Hematopoietic multipotent progenitor cell treated with erythropoietin and hydrocortisone succinate and interleukin-3 and kit ligand, for 8 days (in vitro differentiated cells): ENCODE measurements at regions not wholly inside any gene's neighbourhood (a gene's known extent, or its start where the extent isn't known, plus 50 kb on each side); places are given as distances from the start of the nearest gene placed in this dataset.
"Not testable (repeated sequence)": the region's sequence is repeated elsewhere in the genome, so short reads cannot be mapped to it uniquely, and the experiment has no call there.

Experiments used
- DNase-seq: peaks from one replicate; pipeline ENCODE4 v3.0.0-alpha.2; 2015

- not testable (repeated sequence) for DNase-seq
These were observed 122.1 kb downstream of the SPAG6 start for GRCh38 chr10:22467393-22467792.

DNA sequence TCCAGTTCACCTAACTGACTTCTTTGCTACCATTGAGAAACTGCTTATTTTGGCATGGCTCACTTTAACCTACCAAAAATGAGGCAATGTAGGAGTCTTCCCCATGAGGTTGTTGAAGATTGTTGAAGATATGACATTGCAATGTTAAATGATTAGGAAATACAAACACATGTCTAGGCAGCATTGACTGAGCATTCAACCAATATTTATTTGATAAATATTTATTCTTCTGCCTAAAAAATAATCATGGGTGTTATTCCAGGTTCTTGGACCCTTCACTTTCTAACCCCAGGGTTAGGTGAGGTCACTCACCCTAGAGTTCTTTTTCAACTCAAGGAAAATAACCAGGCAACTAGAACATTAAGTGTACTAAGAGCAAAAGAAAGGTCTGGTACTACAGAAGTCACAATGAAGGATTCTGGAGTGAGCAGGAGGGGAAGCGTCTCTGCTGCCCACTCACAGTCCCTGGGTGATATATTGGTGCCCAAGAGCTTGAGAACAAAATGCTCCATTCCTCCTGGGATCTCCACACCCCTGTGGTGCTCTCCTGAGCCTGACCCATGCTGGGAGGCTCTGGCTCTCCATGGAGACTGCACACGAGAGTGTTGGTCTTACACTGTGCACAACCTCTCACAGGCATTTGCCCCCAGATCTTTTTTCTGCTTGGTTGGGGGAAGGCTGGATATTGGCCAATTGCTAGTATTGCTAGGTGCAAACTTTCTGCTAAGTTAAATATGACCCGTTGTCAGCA lies 123.4 kb downstream of the SPAG6 start:
- no peak for DNase-seq

GRCh38 chr10:22473044-22473443 lies 127.7 kb downstream of the SPAG6 start:
- DNase-seq: no peak

GRCh38 chr10:22473459-22473858 lies 128.2 kb downstream of the SPAG6 start:
- no peak for DNase-seq

DNA sequence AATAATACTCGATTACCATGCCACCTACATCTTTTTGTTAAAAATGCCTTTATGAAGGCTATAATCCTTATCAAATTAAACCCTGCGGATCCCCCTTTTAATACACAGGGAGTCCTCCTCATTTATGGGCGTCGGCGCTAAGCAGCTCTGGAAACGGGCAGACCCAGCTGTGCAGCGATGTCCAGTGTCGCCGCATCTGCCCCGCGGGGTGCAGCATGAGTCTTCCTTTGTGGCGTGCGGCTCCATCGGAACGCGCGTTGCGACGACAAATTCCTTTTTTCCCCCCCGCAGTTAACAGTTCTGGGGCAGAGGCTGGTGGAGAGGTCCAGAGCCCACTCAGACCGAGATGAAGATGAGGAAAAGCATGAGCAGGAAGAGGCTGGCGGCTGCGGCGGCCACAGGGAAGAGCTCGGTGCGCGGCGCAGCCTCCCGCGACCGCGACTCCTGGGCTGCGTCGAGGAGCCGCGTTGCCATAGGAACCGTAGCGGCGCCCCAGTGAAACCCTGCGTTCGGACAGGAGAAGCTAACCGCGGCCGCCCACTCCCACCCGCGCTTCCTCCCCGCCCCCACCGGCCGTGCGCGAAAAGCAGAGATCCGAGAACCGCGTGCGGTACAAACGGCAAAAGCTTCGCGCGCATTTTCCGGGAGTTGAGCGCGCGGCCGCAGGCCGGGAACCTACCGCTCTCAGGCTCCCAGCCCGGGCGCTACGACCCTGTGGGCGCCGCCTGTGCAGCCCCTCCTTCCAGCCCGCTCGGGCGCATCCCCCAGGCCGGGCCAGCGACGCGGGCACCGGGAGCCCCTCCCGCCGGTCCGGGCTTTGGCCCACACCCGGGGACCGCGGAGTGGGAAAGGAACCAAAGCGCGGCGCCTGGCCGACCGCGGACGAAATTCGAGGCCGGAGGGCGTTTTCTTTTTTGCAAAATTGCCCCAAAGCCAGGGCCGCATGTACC lies 130.6 kb downstream of the SPAG6 start:
- DNase-seq: no peak

- no peak for DNase-seq
These were observed 131.5 kb downstream of the SPAG6 start for GRCh38 chr10:22476601-22477321.

- no peak for DNase-seq
These were observed 132.3 kb downstream of the SPAG6 start for GRCh38 chr10:22477334-22478287.

DNA sequence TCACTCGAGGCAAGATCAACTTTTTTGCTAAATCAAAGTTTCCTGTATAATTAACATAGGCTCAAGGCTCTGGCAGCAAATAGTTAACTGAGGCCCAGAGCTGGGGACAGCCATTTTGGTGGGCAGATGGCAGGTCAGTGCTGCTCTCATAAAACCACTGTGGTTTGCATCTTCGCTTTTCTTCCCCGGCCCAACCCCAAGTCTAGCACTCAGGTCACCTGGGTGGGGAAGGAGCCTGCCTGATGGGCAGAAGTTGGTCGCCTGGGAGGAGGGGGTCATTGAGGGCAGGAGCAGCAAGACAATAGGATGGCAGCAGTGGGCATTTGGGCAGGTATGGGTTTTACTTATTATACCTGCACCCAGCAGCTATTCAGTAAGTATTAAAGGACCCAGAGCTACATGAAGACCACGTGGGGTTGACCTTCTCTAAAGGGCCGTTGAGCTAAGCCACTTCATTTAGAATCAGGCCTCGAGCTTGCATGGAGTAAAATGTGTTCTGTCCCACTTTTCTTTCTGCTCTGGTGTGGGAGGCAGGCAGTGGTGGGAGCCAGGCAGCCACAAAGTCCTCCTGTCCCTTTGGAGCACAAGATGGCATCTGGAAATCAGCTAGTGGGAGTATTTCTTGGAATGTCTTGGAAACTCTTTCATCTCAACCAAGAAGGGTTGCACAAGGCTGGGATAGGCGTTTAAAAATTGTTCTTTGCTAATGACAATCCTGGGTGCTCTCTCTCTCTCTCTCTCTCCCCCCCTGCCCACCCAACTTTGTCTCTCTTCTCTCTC lies 133.4 kb downstream of the SPAG6 start:
- no peak for DNase-seq

GRCh38 chr10:22479419-22479818 lies 134.1 kb downstream of the SPAG6 start:
- DNase-seq: peak; percentile 38

GRCh38 chr10:22481106-22481505 lies 135.8 kb downstream of the SPAG6 start:
- no peak for DNase-seq

- DNase-seq: no peak
These were observed 136.6 kb downstream of the SPAG6 start for GRCh38 chr10:22481687-22482539.

DNA sequence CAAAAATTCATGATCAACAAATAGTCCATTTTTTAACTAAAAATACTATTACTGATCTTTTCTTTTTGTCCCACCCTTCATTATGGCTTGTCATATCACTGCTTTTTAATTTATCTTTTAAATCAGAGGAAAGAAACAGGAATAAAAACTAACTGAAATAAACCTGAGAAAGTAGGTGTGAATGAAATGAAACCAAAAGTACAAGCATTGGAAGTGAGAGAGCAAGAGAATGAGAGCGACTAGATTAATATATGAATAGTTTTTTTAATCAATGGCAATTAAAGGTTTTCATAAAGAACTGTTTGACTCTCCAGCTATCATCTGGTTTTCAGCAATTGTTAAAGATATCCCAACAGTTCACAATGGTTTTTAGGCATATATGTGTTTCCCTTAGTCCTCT lies 137.8 kb downstream of the SPAG6 start:
- DNase-seq: no peak
